ENCODE measurements at regions not wholly inside any gene's neighbourhood (a gene's known extent, or its start where the extent isn't known, plus 50 kb on each side); places are given as distances from the start of the nearest gene placed in this dataset.
"Not testable (repeated sequence)": the region's sequence is repeated elsewhere in the genome, so short reads cannot be mapped to it uniquely, and the experiment has no call there.

- no peak for DNase-seq (ENCODE audit: low read depth)
These were observed 321.7 kb downstream of the TXNL1 start for GRCh38 chr18:56316727-56317126.

DNA sequence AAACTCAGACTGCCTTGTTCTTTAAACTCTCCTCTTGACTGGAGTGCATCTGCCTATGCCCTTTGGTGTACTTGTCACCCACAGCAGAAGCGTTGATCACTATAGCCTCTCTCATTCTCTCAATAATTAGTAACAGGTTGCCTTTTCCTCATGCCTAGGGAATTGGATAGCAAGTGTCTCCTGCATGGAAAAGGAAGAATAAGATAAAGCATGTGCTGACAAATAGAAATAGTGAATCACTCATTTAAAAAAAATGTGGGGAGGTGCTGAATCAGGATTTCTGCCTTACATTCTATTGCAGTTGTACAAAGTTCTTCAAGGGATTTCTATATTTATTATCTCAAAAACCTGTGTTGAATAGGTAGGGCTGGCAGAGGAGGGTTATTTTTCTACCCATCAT is 323.0 kb downstream of the TXNL1 start:
- no peak for DNase-seq (ENCODE audit: low read depth)

DNA sequence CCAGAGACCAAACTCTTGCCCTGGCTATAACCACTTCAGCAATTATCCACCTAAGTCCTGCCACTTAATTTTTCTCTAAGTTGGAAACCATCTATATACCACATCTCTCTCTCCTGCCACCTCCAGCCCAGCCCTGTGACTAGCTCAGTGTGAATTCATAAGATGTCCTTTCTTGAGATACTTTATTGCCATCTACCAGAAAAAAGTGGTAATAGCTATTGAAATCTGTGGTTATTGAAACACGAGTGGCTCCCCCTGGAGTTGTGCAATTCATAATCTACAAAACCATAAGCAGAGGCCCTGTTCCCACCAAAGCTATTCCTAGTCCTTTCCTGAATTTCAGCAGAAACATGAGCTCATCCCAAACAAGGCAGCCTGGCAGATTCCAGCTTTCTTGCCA is 324.0 kb downstream of the TXNL1 start:
- DNase-seq (ENCODE audit: low read depth), result no peak

DNA sequence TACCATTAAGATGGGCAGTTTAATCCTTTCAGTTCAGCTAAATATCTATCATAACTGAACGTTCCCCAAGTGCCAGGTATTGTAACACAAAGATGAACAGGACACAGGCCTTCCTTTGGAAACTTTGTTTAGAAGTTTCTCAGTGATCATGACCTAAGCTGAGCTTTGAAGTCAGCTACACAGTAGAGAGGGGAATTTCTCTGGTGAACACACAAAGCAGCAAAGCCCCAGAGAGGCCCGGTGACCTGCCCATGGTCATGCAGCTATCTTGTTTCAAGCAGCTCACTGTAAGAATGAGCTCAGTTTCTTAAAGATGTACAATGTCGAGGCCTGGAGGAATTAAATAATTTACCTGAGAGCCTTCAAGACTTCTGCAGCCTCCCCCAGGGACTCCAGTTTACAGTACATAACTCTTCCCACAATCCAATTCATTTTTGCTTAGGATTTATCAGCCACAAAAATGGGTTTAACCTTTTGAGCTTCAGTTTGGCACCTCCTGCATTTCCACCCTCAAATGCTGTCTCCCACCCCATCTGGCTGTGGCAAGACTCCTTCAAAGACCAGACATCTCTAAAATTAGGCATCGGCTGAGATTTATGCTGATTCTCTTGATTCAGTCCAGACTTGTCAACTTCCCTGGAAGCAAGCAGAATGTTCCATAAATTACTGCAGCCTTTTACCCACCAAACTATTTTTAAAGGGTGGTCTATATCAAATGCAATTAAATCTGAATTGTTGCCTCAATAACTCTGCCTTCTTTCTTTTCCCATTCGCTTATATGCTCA is 325.6 kb downstream of the TXNL1 start:
- no peak for DNase-seq (ENCODE audit: low read depth)

DNA sequence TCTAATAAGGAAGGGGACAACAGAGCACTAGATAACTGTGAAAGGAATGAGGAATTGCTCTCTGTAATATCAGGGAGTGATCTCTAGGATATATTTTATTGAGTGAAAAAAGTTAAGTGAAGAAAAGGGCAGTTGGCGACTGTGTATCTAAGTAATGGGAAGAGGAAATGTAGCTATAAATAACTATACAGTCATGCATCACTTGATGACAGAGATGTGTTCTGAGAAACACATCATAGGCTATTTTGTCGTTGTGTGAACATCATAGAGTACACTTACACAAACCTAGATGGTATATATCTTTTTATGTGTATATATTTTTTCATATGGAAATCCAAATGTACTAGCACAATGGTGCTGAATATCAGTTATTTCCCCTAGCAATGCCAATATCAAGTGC is 329.3 kb downstream of the TXNL1 start:
- no peak for DNase-seq (ENCODE audit: low read depth)

GRCh38 chr18:56307354-56308170 is 330.8 kb downstream of the TXNL1 start:
- no peak for DNase-seq (ENCODE audit: low read depth)

- DNase-seq (ENCODE audit: low read depth), result no peak
These were observed 331.6 kb downstream of the TXNL1 start for GRCh38 chr18:56306797-56307196.

DNA sequence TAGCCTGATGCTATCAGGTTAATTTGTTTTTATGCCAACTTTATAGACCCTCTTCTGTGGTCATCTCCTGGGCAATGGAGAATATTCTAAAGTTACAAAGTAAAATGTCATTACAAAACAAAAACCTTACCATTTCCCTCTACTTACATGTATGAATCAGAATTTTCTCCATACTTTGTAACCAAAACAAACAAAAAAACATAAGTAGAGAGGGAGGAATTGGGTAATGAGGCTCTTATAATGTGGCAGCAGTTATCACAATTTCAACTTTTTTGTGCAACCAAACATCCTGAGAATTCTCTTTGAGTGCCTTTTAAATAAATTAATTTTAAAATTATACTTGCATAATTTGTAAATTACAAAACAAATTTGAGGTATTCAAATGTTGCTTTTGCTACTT is 332.8 kb downstream of the TXNL1 start:
- no peak for DNase-seq (ENCODE audit: low read depth)

GRCh38 chr18:56302156-56302555 is 336.2 kb downstream of the TXNL1 start:
- no peak for DNase-seq (ENCODE audit: low read depth)

DNA sequence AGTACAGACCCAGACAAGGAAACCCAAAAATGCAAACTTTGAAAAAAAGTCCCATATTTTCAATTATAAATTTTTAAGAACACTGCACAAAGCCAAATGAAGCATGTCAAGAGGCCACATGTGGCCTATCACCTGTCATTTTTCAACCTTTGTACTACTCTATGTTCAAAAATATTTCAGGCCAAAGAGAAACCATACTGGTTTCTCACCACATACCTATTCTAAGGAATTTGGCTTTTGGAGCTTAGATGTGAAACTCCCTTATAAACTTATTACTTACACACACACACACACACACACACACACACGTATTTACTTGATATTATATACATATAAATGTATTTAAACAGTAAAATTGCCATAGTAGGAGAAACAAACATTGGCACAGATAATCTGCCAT is 338.7 kb downstream of the TXNL1 start:
- no peak for DNase-seq (ENCODE audit: low read depth)

GRCh38 chr18:56298935-56299334 is 339.5 kb downstream of the TXNL1 start:
- no peak for DNase-seq (ENCODE audit: low read depth)

DNA sequence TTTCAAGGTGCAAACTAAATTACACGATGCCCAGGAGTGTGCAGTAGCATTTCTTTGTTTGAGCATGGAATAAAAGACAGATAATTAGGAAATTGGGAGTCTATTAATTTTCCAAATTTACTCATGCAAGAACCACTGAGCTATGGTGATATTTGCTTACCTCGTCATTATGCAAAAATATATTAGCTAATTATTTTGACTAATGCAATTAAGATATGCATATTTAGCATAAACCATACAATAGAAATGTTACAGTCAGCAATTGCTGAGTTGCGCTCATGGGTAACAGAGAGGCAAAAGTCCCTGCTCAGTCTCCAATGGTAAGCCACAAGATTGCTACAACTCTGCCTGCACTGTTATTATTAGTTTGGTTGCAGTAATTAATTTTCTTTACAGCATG is 342.0 kb downstream of the TXNL1 start:
- DNase-seq (ENCODE audit: low read depth), result no peak

DNA sequence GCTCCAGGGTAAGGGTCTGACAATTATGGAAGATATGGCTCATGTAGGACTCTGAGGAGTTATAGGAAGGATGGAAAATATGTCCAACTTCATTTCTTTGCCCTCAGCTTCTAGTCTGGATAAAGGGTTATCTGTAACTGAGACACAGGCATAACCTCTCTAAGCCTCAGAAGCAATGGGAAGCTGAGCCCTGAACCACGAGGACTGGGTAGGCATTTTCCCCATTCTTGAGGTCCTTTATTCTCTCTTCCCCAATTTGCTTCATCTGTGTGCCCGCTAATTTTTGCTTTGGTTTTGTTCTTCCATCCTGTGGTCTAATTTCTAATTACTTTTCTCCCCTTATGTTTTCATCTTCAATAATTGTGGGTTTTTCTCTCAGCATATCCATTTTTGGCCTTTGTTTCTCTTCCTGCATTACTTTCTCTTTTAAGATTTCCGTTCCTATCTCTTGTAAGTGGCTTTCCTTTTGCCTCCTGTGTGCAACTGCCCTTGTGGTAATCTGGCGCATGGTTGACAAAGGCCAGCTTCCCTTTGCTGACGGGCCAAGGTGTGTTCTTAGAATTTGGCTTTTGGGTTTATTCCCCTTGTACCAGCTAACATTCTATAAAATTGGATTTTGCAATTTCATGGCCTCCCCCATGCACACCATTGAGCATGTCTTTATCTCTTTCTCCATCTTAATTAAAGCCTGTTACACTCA is 343.8 kb downstream of the TXNL1 start:
- no peak for DNase-seq (ENCODE audit: low read depth)

DNA sequence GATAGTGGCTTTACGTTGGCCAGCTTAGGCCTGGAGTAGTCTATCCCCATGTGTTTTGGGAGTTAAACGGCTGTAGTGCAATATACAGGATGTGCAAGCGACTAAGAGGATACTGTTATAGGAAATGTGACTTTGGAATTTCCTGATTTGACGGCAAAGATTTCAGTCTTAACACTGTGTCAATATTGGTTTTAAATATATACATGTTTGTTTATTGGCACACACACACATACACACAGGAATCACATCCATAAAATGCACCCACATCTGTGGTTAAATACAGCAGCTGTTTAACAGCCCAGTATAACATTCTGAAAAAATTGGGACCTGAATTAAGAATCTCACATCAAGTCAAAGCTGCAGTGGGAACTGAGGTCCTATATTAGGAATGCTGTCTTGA is 347.1 kb downstream of the TXNL1 start:
- no peak for DNase-seq (ENCODE audit: low read depth)

- DNase-seq (ENCODE audit: low read depth), result no peak
These were observed 349.0 kb downstream of the TXNL1 start for GRCh38 chr18:56289381-56289780.

GRCh38 chr18:56286775-56287325 is 351.5 kb downstream of the TXNL1 start:
- no peak for DNase-seq (ENCODE audit: low read depth)

GRCh38 chr18:56285387-56286065 is 352.9 kb downstream of the TXNL1 start:
- no peak for DNase-seq (ENCODE audit: low read depth)

- DNase-seq (ENCODE audit: low read depth), result no peak
These were observed 354.1 kb downstream of the TXNL1 start for GRCh38 chr18:56284319-56284718.

DNA sequence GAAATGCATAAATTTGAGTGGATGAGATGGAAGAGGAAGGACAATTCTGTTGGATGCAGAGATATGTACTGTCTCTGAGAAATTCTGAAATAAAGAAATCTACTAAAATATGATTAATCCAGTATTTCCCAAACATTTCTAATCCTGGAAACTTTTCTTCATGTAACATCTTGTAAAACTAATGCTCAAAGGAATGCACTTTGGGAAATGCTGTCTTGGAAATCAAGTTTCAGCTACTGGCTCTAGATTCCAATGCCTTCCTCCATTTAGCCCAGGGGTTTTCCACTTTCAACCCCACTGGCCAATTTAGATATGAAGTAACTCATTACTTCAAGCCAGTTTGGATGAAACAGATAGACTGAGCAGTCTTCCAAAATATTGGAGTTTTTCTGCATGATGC is 355.1 kb downstream of the TXNL1 start:
- DNase-seq (ENCODE audit: low read depth), result no peak

DNA sequence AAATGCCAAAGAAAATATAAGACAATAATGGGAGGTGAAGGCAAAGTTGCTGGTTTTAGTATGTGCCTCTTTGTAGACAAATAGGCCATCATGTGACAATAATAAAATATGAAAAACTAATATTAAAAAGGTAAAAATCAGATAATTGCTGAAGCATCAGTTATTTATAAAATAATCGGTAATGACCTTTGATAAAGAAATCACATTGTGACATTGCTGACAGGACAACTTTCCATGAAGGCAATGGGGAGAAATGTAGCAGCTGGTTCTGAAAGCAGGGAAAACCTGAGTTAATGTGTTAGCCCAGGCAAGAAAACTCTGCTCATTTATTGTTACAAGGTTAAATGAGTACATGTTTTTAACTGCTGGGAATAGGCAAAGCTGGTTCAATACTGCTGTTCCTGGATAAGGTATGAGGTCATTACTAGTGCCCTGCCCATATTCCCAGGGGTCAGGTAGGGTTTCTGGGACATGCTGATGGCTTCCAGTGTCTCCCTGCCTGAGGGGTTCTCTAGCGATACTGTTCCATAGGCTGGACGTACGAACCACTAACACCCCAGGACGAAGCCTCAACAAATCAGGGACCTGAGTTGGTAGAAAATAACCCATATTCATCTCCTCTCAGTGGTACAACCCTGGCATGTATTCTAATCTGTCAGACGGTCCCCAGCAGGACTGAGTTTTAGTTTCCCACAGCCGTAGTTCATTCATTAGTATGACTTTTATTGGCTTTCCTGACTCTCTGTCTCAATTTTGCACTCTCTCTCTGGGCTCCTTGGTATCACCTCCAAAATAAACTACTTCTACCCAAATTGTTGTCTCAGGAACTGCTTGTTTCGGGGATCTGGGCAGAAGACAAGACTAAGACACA is 355.9 kb downstream of the TXNL1 start:
- no peak for DNase-seq (ENCODE audit: low read depth)

GRCh38 chr18:56279816-56280215 is 358.6 kb downstream of the TXNL1 start:
- DNase-seq (ENCODE audit: low read depth), result not testable (repeated sequence)

Data from activated T-cell treated with anti-CD3 and anti-CD28 coated beads for 48 hours (primary cell).